ENCODE measurements at regions not wholly inside any gene's neighbourhood (a gene's known extent, or its start where the extent isn't known, plus 50 kb on each side); places are given as distances from the start of the nearest gene placed in this dataset.

GRCh38 chr4:24433515-24434214 is 150.7 kb downstream of the DHX15 start:
- no peak for ATAC-seq
- Mint-ChIP-seq H3K27me3 (peaks cover 30% of the 10 kb centered on the region), H3K36me3 (no peaks in the 10 kb centered on the region), H3K27ac (no peak overlapping the region), H3K4me1 (no peaks in the 10 kb centered on the region), H3K4me3 (no peak overlapping the region), H3K9me3 (peaks cover 3% of the 10 kb centered on the region)

- H3K36me3 Mint-ChIP-seq, result no peaks in the 10 kb centered on the region
- H3K27me3 Mint-ChIP-seq, result peaks cover 7% of the 10 kb centered on the region
- H3K9me3 Mint-ChIP-seq, result peaks cover 3% of the 10 kb centered on the region
- no peak overlapping the region for H3K27ac Mint-ChIP-seq
- H3K4me3 Mint-ChIP-seq, result no peak overlapping the region
- no peaks in the 10 kb centered on the region for H3K4me1 Mint-ChIP-seq
- no peak for ATAC-seq
These were observed 155.5 kb downstream of the DHX15 start for GRCh38 chr4:24428850-24429249.

GRCh38 chr4:24426557-24426956 is 157.8 kb downstream of the DHX15 start:
- no peak for ATAC-seq
- peaks cover 3% of the 10 kb centered on the region for H3K9me3 Mint-ChIP-seq
- H3K27me3 Mint-ChIP-seq, result no peaks in the 10 kb centered on the region
- H3K4me1 Mint-ChIP-seq, result no peaks in the 10 kb centered on the region
- H3K36me3 Mint-ChIP-seq, result no peaks in the 10 kb centered on the region
- no peak overlapping the region for H3K27ac Mint-ChIP-seq
- no peak overlapping the region for H3K4me3 Mint-ChIP-seq

GRCh38 chr4:24425863-24426262 is 158.5 kb downstream of the DHX15 start:
- Mint-ChIP-seq H3K9me3 (peaks cover 3% of the 10 kb centered on the region), H3K36me3 (no peaks in the 10 kb centered on the region), H3K4me1 (no peaks in the 10 kb centered on the region), H3K27ac (no peak overlapping the region), H3K4me3 (no peak overlapping the region), H3K27me3 (peaks cover 5% of the 10 kb centered on the region)
- ATAC-seq, result no peak

- H3K4me3 Mint-ChIP-seq, result no peak overlapping the region
- H3K36me3 Mint-ChIP-seq, result no peaks in the 10 kb centered on the region
- no peak overlapping the region for H3K27ac Mint-ChIP-seq
- peaks cover 6% of the 10 kb centered on the region for H3K4me1 Mint-ChIP-seq
- no peak for ATAC-seq
- no peaks in the 10 kb centered on the region for H3K9me3 Mint-ChIP-seq
- H3K27me3 Mint-ChIP-seq, result peaks cover 21% of the 10 kb centered on the region
These were observed 160.7 kb downstream of the DHX15 start for GRCh38 chr4:24423670-24424069.

- Mint-ChIP-seq H3K4me3 (no peak overlapping the region), H3K36me3 (no peaks in the 10 kb centered on the region), H3K27ac (no peak overlapping the region), H3K4me1 (peaks cover 6% of the 10 kb centered on the region), H3K9me3 (no peaks in the 10 kb centered on the region), H3K27me3 (peaks cover 21% of the 10 kb centered on the region)
- ATAC-seq, result no peak
These were observed 161.7 kb downstream of the DHX15 start for GRCh38 chr4:24422644-24423043.

GRCh38 chr4:24419181-24420034 is 164.9 kb downstream of the DHX15 start:
- Mint-ChIP-seq H3K36me3 (no peaks in the 10 kb centered on the region), H3K27ac (no peak overlapping the region), H3K4me1 (peaks cover 6% of the 10 kb centered on the region), H3K27me3 (peaks cover 39% of the 10 kb centered on the region), H3K9me3 (no peaks in the 10 kb centered on the region), H3K4me3 (no peak overlapping the region)
- peak; percentile 60 for ATAC-seq

- ATAC-seq, result no peak
- peaks cover 6% of the 10 kb centered on the region for H3K4me1 Mint-ChIP-seq
- no peak overlapping the region for H3K4me3 Mint-ChIP-seq
- no peaks in the 10 kb centered on the region for H3K9me3 Mint-ChIP-seq
- no peaks in the 10 kb centered on the region for H3K36me3 Mint-ChIP-seq
- H3K27me3 Mint-ChIP-seq, result peaks cover 39% of the 10 kb centered on the region
- no peak overlapping the region for H3K27ac Mint-ChIP-seq
These were observed 167.1 kb downstream of the DHX15 start for GRCh38 chr4:24417206-24417605.

- Mint-ChIP-seq H3K36me3 (no peaks in the 10 kb centered on the region), H3K9me3 (no peaks in the 10 kb centered on the region), H3K4me1 (peaks cover 6% of the 10 kb centered on the region), H3K27ac (no peak overlapping the region), H3K27me3 (peaks cover 38% of the 10 kb centered on the region), H3K4me3 (no peak overlapping the region)
- no peak for ATAC-seq
These were observed 168.1 kb downstream of the DHX15 start for GRCh38 chr4:24416293-24416692.

- ATAC-seq, result no peak
- no peaks in the 10 kb centered on the region for H3K36me3 Mint-ChIP-seq
- no peaks in the 10 kb centered on the region for H3K4me1 Mint-ChIP-seq
- no peaks in the 10 kb centered on the region for H3K9me3 Mint-ChIP-seq
- no peak overlapping the region for H3K4me3 Mint-ChIP-seq
- H3K27ac Mint-ChIP-seq, result no peak overlapping the region
- H3K27me3 Mint-ChIP-seq, result peaks cover 17% of the 10 kb centered on the region
These were observed 171.0 kb downstream of the DHX15 start for GRCh38 chr4:24413311-24413784.

GRCh38 chr4:24411806-24412205 is 172.5 kb downstream of the DHX15 start:
- ATAC-seq, result no peak
- H3K4me3 Mint-ChIP-seq, result no peak overlapping the region
- no peaks in the 10 kb centered on the region for H3K9me3 Mint-ChIP-seq
- no peaks in the 10 kb centered on the region for H3K36me3 Mint-ChIP-seq
- H3K27me3 Mint-ChIP-seq, result peaks cover 12% of the 10 kb centered on the region
- H3K4me1 Mint-ChIP-seq, result no peaks in the 10 kb centered on the region
- H3K27ac Mint-ChIP-seq, result no peak overlapping the region

- no peak overlapping the region for H3K4me3 Mint-ChIP-seq
- H3K27me3 Mint-ChIP-seq, result peaks cover 7% of the 10 kb centered on the region
- peak; percentile 16 for ATAC-seq
- no peaks in the 10 kb centered on the region for H3K9me3 Mint-ChIP-seq
- no peak overlapping the region for H3K27ac Mint-ChIP-seq
- H3K36me3 Mint-ChIP-seq, result no peaks in the 10 kb centered on the region
- no peaks in the 10 kb centered on the region for H3K4me1 Mint-ChIP-seq
These were observed 173.1 kb downstream of the DHX15 start for GRCh38 chr4:24411299-24411698.

- ATAC-seq, result no peak
- Mint-ChIP-seq H3K27me3 (no peaks in the 10 kb centered on the region), H3K9me3 (no peaks in the 10 kb centered on the region), H3K4me3 (no peak overlapping the region), H3K27ac (no peak overlapping the region), H3K36me3 (no peaks in the 10 kb centered on the region), H3K4me1 (no peaks in the 10 kb centered on the region)
These were observed 175.7 kb downstream of the DHX15 start for GRCh38 chr4:24408640-24409039.

GRCh38 chr4:24405926-24406325 is 178.4 kb downstream of the DHX15 start:
- H3K27ac Mint-ChIP-seq, result no peak overlapping the region
- no peaks in the 10 kb centered on the region for H3K36me3 Mint-ChIP-seq
- H3K4me1 Mint-ChIP-seq, result no peaks in the 10 kb centered on the region
- no peak overlapping the region for H3K4me3 Mint-ChIP-seq
- H3K27me3 Mint-ChIP-seq, result no peaks in the 10 kb centered on the region
- H3K9me3 Mint-ChIP-seq, result no peaks in the 10 kb centered on the region
- ATAC-seq, result no peak

GRCh38 chr4:24405341-24405740 is 179.0 kb downstream of the DHX15 start:
- no peak for ATAC-seq
- Mint-ChIP-seq H3K27ac (no peak overlapping the region), H3K9me3 (no peaks in the 10 kb centered on the region), H3K27me3 (no peaks in the 10 kb centered on the region), H3K36me3 (no peaks in the 10 kb centered on the region), H3K4me1 (no peaks in the 10 kb centered on the region), H3K4me3 (no peak overlapping the region)

- no peaks in the 10 kb centered on the region for H3K27me3 Mint-ChIP-seq
- H3K4me3 Mint-ChIP-seq, result no peak overlapping the region
- no peaks in the 10 kb centered on the region for H3K9me3 Mint-ChIP-seq
- H3K4me1 Mint-ChIP-seq, result no peaks in the 10 kb centered on the region
- H3K36me3 Mint-ChIP-seq, result no peaks in the 10 kb centered on the region
- ATAC-seq, result no peak
- no peak overlapping the region for H3K27ac Mint-ChIP-seq
These were observed 180.1 kb downstream of the DHX15 start for GRCh38 chr4:24404281-24404680.

Measured in stimulated activated memory B cell treated with anti-CD40 and anti-IgM and Interleukin-4, amounts not matched to agents 10 μg/mL and 1 μg/mL and 100 μg/mL, for 72 hours (primary cell).